ENCODE measurements at regions not wholly inside any gene's neighbourhood (a gene's known extent, or its start where the extent isn't known, plus 50 kb on each side); places are given as distances from the start of the nearest gene placed in this dataset.

- intact Hi-C loops (cut with DNase I) = no loop called here
- Histone ChIP-seq H3K27me3 (no peaks in the 10 kb centered on the region), H3K9me3 (no peaks in the 10 kb centered on the region), H3K4me1 (no peaks in the 10 kb centered on the region), H3K4me3 (replicated peaks in 1 of 3) (no peak overlapping the region), H3K27ac (no peak overlapping the region), H3K36me3 (no peaks in the 10 kb centered on the region)
- DNase-seq = no peak
- WGBS, 2 donors = 58 to 61% methylated on average over 7 of the region's 7 CpGs
- TF ChIP-seq CTCF (IDR thresholded peaks at IDR 0.05) = peak in 1 of 6 experiments; percentile 59
- no peak for TF ChIP-seq POLR2A (IDR thresholded peaks at IDR 0.05)
Measured at GRCh38 chr5:4198461-4198860, 602.8 kb downstream of the IRX1 start.

- Histone ChIP-seq H3K27ac (no peak overlapping the region), H3K4me1 (no peaks in the 10 kb centered on the region), H3K27me3 (no peaks in the 10 kb centered on the region), H3K4me3 (replicated peaks in 1 of 3) (no peak overlapping the region), H3K9me3 (no peaks in the 10 kb centered on the region), H3K36me3 (no peaks in the 10 kb centered on the region)
- intact Hi-C loops (cut with DNase I) = no loop called here
- DNase-seq = no peak
- 79 to 80% methylated on average over 19 of the region's 19 CpGs for WGBS, 2 donors
- TF ChIP-seq CTCF (IDR thresholded peaks at IDR 0.05) (no peak), POLR2A (IDR thresholded peaks at IDR 0.05) (no peak)
Measured at GRCh38 chr5:4199049-4199841, 603.6 kb downstream of the IRX1 start.

- no peaks in the 10 kb centered on the region for H3K36me3 ChIP-seq
- H3K4me1 ChIP-seq = no peaks in the 10 kb centered on the region
- H3K4me3 ChIP-seq (replicated peaks in 1 of 3) = no peak overlapping the region
- intact Hi-C loops (cut with DNase I) = no loop called here
- H3K27me3 ChIP-seq = no peaks in the 10 kb centered on the region
- no peaks in the 10 kb centered on the region for H3K9me3 ChIP-seq
- no peak overlapping the region for H3K27ac ChIP-seq
- DNase-seq = no peak
- 91 to 94% methylated on average over 4 of the region's 4 CpGs for WGBS, 2 donors
- TF ChIP-seq CTCF (IDR thresholded peaks at IDR 0.05) (no peak), POLR2A (IDR thresholded peaks at IDR 0.05) (no peak)
Measured at GRCh38 chr5:4203146-4203545, 607.5 kb downstream of the IRX1 start.

- DNase-seq = no peak
- Histone ChIP-seq H3K4me1 (no peaks in the 10 kb centered on the region), H3K9me3 (no peaks in the 10 kb centered on the region), H3K4me3 (replicated peaks in 1 of 3) (no peak overlapping the region), H3K36me3 (no peaks in the 10 kb centered on the region), H3K27me3 (no peaks in the 10 kb centered on the region), H3K27ac (no peak overlapping the region)
- TF ChIP-seq CTCF (IDR thresholded peaks at IDR 0.05) (no peak), POLR2A (IDR thresholded peaks at IDR 0.05) (no peak)
- WGBS, 2 donors = 77 to 78% methylated on average over 11 of the region's 11 CpGs
- intact Hi-C loops (cut with DNase I) = no loop called here
Measured at GRCh38 chr5:4204276-4205141, 608.9 kb downstream of the IRX1 start.

GRCh38 chr5:4205398-4205797 lies 609.8 kb downstream of the IRX1 start:
- no peaks in the 10 kb centered on the region for H3K9me3 ChIP-seq
- DNase-seq = no peak
- no peak for TF ChIP-seq CTCF (IDR thresholded peaks at IDR 0.05)
- no peak for TF ChIP-seq POLR2A (IDR thresholded peaks at IDR 0.05)
- no peaks in the 10 kb centered on the region for H3K27me3 ChIP-seq
- H3K27ac ChIP-seq = no peak overlapping the region
- intact Hi-C loops (cut with DNase I) = no loop called here
- no peaks in the 10 kb centered on the region for H3K4me1 ChIP-seq
- WGBS, 2 donors = 69 to 76% methylated on average over 4 of the region's 4 CpGs
- no peak overlapping the region for H3K4me3 ChIP-seq (replicated peaks in 1 of 3)
- H3K36me3 ChIP-seq = no peaks in the 10 kb centered on the region

Measured in thyroid gland (tissue), 4 donors.